HG03196 (cell line): ENCODE measurements at regions not wholly inside any gene's neighbourhood (a gene's known extent, or its start where the extent isn't known, plus 50 kb on each side); places are given as distances from the start of the nearest gene placed in this dataset.
"Not testable (repeated sequence)": the region's sequence is repeated elsewhere in the genome, so short reads cannot be mapped to it uniquely, and the experiment has no call there.

Experiments
- ATAC-seq: cut with Tn5 transposase; IDR thresholded peaks from one replicate; pipeline ENCODE4 v1.9.1; 2021; ENCODE audit not compliant: unreplicated experiment

DNA sequence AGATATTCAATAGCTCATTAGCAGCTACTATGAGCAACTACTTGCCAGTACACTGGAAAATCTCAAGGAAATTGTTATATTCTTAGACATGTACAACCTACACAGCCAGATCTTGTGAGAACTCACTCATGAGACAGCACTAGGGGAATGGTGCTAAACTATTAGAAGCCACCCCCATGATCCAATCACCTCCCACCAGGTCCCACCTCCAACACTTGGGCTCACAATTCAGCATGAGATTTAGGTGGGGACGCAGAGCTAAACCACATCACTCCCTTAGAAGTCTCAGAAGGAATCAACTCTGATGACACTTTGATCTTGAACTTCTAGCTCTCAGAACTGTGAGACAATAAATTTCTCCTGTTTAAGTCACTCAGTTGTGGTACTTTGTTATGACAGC, 418.3 kb upstream of the SPHKAP start:
- ATAC-seq: no peak

DNA sequence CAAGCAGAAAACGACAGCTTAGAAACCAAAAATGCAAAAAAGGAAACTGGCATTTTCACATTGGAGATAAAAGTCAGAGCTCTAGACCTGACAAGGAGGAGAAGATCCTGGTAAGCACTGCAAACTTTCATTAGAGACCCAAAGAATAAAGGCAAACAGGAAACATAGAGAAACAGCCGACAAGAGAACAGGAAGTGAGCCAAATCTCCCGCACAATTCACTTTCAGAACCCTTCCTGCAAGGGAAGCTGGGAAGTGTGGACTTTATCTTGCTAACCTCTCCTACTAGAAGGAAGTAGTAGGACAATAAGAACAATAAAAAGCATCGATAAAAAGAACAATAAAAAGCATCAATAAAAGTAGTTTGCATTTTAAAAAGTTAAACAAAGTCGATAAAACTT, 417.8 kb upstream of the SPHKAP start:
- no peak for ATAC-seq

DNA sequence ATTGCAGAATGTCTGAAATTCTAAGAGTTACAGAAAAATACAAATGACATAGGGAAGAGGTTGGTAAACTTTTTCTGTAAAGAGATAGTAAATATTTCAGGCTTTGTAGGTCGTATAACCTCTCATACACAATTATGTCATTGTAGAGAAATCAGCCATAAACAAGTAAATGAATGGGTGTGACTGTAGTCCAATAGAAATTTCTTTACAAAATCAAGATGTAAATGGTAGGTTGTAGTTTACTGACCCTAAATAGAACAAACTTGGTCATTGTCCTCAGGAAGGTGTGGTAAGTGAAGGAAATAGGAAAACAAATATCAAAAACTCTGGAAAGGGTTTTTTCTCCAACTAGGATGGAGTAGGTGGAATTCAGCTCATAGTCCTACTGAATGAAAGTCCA, 415.5 kb upstream of the SPHKAP start:
- no peak for ATAC-seq

DNA sequence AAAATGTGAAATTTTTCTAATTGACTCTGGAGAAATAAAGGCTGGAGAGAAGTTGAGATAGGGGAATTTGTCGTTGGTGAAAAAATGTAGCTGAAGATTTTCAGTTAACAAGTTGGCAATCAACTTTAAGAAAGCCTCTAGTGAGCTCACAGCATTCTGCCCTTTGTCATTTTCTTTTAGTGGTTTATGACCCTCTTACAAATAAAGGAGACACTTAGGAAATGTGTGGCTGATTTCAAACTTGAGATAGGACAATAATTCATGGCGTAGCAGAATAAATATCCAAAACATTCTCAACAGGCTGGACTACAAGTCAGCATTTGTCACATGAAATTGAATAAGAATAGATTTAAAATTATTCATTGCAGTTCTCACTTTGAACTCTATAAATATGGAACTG, 412.5 kb upstream of the SPHKAP start:
- no peak for ATAC-seq

DNA sequence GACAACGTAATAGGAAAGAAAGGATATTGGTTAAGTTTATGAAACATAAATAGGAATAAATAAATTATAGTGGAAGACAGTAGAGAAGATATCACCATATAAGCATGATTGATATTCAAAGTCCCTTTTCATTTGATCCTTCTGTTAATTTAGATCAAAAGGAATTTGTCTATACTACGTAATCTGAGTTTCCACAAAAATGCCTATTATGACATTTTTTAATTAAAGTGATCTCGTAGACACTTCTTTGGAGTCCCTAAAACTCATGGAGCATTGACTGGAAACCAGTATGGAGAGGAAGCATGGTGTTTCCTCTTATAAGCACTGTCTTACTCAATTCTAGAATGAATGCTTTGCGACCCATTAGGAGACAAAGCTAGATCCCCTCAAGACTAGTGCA, 411.4 kb upstream of the SPHKAP start:
- ATAC-seq: no peak

DNA sequence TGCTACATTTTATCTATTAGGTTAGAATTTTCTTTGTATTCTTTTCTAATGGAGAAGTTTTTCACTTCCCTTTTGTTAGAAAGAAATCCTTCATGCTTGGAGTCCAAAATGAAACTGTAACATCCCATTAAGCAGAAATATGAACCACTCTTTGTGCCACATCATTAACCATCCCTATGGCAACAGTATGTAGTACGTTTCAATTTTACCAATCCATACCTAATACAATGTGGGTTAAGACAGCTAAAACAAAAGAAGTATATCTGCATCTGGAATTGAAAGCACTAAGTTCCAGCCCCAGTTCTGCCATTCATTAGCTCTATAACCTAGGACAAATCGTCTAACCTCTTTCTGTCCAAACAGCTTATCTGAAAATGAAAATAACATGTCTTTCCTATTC, 409.2 kb upstream of the SPHKAP start:
- ATAC-seq: peak; percentile 99

DNA sequence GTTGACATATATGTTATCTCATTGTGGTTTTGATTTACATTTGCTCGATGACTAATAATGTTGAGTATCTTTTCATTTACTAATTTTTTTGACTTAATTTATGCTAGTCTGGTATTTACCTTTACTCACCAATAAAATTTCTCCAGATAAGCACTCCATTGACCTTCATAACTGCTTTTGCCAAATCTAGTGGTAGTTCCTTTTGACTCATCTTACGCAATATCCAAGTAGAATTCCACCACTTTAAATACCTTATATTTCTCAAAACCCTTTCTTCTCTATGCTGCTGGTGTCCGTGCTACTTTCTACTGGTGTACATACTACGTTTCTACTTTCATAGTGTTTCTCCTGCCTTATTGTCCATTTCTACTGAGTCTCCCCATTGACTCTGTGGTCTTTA, 407.6 kb upstream of the SPHKAP start:
- no peak for ATAC-seq

DNA sequence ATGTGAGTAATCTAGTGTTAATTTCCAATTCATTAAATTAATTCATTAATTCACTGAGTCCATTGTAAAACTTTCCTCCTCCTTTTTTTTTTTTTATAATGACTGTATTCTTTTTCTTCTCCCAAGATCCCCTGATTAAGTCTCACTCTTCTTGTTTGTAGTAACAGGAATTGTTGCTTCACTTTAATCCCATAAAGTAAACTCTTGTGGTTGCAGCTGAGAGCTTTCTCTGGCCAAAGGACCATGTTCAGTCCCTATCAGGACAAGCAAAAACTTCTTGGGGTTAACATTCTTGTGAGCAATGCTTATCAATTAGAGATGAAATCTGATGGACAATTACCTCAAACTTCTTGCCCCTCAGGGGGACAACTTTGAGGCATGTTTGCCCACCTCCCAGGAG, 400.2 kb upstream of the SPHKAP start:
- ATAC-seq: no peak

DNA sequence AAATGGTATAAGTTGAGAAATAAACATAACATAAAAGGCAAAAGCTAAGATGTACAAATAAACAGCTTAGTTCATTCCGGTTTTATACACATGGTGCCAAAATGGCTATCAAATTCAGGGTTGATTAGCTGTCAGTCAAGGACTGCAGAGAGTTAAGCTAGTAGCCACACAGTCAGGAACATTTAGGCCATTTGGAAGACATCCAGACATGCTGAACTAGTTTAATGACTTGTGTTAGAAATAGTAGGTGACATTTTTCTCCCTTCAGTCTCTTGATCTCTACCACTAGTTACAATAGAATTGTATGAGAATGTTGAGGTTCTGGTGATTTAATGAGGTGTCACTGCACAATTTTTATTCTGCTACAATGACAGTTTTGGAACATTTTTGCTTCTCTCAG, 394.4 kb upstream of the SPHKAP start:
- no peak for ATAC-seq

DNA sequence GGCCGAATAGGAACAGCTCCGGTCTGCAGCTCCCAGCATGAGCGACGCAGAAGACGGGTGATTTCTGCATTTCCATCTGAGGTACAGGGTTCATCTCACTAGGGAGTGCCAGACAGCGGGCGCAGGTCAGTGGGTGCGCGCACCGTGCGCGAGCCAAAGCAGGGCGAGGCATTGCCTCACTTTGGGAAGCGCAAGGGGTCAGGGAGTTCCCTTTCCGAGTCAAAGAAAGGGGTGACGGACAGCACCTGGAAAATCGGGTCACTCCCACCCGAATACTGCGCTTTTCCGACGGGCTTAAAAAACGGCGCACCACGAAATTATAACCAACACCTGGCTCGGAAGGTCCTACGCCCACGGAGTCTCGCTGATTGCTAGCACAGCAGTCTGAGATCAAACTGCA, 386.8 kb upstream of the SPHKAP start:
- not testable (repeated sequence) for ATAC-seq

DNA sequence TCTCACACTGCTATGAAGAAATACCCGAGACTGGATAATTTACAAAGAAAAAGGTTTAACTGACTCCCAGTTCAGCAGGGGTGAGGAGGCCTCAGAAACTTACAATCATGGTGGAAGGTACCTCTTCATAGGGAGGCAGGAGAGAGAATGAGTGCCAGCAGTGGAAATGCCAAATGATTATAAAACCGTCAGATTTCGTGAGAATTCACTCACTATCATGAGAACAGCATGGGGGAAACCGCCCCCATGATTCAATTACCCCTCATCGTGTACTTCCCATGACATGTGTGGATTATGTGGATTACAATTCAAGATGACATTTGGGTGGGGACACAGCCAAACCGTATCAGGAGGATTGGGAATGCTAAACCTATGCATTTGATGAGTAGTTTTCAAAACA, 380.3 kb upstream of the SPHKAP start:
- ATAC-seq: no peak

DNA sequence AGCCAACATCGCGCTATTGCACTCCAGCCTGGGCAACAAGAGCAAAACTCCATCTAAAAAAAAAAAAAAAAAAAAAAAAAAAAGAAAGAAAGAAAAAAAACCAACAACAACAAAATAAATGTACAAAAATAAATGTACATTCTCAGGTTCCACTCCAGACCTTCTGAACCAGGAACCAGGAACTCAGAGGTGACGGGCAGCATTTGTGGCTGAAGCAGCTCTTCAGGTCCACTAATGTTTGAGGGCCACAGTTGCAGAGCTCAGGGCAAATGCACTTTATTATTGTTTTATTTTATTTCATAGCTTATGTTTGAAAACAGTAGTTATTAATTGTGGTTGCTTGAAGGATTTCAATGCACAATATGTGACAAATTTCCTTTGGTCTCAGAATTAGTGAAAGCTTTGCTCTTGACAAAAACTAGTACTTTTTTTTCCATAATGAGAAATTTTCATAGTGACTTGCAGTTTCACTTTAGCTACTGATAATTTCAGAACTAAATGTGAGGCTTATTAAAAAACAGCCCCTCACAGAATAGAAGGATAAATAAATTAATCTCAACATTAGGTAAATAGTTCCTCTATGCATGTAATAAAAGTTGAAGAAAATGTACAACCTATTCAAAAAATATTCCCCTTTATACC, 378.4 kb upstream of the SPHKAP start:
- ATAC-seq: no peak

DNA sequence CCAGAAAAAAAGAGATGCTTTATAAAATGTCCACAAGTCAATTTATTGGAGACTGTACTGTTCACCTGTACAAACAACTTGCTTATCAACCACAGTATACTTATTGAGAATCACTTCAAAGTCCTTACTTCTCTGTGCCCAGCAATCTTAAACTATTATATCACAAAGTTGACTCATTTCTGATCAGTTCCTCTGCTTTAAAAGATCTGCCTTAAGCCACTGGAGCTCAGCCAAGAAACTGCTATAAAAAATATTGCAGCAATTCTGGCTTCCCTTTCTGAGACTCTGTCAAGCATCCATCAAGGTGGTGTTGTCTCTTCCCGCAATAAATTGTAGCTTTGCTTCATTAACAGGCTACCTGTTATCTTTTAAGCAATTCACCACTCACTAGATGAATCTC, 375.2 kb upstream of the SPHKAP start:
- no peak for ATAC-seq

DNA sequence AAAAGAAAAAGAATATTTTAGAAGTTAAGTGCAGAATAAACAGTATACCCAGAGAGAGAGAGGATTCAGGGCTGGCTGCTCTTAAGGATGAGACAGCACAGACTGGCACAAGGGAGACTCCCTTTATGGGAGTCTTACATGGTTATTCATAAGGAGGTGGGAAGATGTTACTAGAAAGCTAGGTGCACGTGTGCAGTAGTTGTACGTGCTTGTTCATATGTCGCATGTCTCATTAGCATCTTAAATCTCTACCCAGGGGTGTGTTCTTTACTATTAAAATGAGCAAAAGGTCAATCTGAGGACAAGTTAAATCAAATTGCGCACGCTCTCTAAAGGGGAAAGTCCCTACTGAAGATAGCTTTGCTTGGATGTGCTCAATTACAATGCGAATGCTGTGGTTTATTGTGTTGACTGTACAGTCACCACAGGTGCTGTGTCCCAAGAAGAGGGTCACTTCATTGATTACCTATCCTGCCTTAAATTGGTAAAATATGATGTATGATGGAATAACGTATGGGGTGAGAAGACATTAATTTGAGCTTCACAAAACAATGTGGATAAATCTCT, 368.0 kb upstream of the SPHKAP start:
- no peak for ATAC-seq

DNA sequence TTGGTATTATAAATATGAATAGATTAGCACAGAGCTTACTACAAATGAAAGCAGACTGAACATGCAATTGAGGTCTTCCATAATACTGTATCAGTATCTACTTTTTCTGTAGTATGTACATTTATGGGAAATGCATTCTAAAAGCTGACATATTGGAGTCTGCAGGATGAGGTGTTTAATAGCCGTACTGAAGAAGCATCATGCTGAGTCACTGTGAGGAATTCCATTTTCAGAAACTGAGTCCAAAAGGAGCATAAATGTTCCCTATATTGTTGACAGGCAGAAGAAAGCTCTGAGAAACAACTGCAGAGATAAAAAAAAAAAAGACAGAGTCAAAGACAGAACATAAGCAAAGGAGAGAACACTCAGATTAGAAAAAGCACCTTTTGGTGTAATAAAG, 366.7 kb upstream of the SPHKAP start:
- no peak for ATAC-seq

DNA sequence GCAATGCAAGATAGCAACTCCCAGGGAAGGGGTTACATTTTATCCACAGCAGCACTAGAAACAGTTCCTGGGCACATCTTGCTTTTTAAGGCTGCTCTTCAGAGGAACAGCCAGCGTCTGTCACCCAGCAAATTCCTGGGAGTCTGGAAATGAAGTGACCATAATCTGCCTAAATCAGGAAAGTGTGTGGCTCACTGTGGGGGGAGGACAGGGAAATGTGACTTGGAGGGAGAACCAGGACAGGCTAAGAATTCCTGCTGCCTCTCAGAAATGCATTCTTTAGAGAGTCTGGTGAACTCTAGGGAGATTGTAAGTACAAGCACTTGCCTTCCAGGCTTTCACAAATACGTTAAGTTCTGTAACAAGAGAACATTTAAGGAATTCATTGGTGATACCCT, 364.3 kb upstream of the SPHKAP start:
- no peak for ATAC-seq

DNA sequence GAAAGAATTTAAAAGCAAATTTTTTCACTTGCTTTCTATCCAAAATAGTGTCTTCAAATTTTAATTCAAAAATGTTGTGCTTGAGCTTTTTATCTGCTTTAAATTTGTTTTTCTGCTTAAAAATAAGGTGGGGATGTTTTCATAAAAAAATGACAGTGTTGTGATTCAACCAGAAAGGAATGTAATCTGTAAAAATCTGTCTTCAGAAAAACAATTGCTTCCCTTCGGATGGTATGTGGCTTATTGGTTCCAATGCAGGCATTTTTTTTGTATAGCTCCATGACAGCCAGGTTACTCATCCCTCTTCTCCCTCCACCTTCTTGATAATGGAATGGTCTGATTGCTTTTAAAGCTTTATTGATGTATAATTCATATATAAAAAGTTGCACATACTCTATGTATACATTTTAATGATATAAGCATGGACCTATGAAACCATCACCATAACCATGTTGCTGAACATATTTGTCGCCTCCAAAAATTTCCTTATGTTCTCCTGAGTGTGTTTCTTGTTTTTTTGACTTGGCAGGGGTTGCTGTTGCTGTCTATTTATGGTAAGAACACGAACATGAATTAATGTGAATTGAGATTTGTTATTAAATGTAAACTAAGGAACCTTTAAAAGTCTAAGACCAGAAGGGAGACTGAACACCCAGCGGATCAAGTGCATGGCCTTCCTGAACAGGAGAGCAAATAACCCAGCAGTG, 363.7 kb upstream of the SPHKAP start:
- ATAC-seq: no peak

DNA sequence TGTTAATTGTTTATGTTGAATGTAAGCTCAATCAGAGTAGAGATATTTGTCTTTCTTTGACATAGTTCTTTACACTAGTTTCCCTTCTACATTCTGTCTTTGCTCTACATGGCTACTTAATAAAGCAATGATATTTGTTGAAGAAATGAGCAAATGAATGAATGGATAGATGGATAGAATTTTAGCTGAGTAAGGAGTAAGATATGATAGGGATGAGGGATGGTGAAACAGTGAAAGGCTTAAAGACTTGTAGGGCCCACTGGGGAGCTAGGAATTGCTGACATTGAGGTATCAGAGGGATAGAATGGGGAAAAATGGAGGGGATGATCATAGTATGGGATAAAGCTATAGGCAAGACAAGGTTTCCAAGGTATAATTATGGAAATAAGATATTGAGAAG, 361.6 kb upstream of the SPHKAP start:
- no peak for ATAC-seq

DNA sequence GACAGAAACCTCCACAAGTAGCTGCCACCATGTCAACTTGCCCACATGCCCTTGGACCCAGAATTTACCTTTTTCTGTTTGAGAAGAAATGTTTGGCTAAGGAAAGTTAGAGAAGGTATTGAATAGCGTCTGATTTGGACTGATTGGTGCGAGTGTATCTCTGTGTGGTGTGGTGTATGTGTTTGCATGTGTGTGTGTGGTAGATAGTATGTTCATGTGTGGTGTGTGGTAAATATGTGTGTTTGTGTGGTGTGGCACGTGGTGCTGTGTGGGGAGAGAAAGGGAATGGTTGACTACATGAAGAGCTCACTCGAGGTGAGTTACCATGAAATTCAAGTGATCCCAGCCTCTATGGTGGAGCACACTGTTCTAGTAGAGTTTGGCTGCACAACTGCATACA, 360.8 kb upstream of the SPHKAP start:
- ATAC-seq: no peak

DNA sequence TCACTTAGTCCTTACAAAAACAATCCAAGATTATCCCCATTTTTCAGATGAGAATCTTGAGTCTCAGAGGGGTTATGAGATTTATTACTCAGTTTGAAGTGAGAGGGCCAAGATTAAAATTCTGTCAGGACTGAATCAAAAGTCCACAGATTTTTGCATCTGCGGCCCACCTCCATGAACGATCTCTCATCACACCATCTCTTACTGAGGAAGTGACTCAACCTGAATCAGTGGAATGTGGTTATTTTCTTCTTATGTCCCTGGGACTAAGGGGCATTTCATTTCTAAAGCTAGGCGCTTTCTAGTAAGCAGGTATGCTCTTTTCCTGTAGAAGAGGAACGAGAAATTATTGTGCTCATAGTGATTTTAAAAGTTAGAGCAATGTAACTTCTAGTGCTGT, 360.3 kb upstream of the SPHKAP start:
- no peak for ATAC-seq

DNA sequence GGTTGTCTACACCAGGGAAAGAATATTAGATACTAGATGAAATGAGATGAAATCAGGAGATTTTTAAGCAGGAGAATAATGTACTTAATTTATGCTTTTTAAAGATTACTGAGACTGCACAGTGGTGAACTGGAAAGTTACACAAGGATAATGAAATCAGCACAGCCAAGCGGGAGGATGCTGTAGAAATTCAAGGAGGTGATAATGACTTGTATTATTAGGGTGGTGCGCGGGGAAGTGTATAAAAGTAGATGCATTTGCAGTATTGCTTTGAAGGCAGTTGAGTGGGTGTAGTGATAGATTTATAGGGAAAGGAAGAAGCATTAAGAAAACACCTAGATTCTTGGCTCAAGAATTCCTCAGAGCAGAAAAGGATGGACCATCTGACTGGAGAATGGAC, 359.5 kb upstream of the SPHKAP start:
- ATAC-seq: no peak

DNA sequence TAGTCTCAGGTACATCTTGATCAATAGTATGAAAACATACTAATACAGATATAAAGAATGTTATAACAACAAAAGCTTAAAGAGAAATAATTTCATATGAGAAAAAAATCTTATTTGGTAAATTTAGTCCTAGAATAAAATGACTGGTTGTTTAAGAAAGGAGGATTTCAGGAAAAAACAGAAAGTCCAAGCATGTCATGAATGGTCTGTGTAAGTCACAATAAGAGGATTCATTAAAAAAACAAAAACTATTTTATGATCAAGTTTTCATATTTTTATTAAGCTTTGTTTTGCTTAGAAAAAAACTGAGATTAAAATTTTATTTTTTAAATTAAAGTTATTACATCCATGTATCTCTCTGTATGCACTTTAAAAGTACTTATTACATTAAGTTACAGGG, 353.9 kb upstream of the SPHKAP start:
- ATAC-seq: no peak

DNA sequence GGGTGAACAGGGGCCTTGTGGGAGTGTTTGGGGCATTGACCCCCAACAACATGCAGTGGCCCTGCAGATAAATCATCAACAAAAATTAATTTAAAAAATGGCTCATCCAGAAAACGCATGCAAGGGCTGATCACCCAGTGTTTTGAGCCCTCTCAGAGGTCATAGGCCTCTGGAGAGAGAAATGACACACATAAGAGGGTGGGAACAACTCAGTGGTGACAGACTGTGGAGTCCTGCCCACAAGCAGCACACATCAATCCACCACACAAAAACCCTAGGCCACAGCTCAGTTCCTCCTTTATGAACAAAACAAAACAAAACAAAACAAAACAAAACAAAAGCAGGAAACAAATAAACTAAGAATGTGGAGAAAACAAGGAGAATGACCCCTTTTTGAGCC, 351.7 kb upstream of the SPHKAP start:
- no peak for ATAC-seq
